ENCODE measurements at regions not wholly inside any gene's neighbourhood (a gene's known extent, or its start where the extent isn't known, plus 50 kb on each side); places are given as distances from the start of the nearest gene placed in this dataset.

DNA sequence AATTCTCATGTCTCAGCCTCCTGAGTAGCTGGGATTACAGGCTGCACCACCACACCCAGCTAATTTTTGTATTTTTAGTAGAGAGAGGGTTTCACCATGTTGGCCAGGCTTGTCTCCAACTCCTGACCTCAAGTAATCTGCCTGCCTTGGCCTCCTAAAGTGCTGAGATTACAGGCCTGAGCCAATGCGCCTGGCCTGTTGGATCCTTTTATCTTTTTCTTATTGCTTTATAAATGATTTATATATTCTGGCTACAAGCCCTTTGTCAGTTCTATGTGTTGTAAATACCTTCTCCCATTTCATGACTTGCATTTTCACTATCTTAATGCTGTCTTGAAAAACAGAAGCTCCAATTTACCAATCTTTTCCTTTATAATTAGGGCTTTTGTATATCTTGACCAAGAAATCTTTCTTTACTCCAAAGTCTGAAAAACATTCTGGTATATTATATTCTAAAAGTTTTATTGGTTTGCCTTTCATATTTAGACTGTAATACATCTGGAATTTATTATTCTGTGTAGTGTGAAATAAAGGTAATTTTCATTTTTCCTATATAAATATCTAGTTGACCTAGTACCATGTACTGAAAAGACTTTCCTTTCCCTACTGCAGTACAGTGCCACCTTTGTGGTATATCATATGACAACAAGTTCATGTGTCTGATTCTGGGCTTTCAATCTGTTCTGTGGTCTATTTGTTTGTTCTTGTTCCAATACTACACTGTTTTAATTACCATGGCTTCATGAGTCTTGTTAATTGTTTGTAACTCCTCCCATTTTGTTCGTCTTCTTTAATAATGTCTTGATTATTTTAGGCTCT, 52.9 kb upstream of the RNU6-1 start:
- no peak for DNase-seq (ENCODE audit: low read depth)

DNA sequence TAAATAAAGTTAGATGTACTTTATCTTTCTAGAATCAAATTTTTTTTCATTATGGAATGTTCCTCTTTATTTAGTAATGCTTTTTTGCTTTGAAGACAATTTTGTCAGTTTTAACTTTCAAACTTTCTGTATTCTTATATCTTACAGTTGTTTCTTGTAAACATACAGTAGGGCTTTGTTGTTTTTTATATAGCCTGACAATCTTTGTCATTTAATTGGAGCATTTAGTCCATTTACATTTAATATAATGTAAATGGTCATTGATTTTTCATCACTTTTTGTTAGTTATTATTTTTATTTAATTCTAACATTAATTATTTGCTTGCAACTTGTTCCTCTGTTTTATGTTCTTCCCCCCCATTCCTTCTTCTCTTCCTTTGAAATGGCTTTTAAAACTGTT, 55.4 kb upstream of the RNU6-1 start:
- DNase-seq (ENCODE audit: low read depth) = no peak

DNA sequence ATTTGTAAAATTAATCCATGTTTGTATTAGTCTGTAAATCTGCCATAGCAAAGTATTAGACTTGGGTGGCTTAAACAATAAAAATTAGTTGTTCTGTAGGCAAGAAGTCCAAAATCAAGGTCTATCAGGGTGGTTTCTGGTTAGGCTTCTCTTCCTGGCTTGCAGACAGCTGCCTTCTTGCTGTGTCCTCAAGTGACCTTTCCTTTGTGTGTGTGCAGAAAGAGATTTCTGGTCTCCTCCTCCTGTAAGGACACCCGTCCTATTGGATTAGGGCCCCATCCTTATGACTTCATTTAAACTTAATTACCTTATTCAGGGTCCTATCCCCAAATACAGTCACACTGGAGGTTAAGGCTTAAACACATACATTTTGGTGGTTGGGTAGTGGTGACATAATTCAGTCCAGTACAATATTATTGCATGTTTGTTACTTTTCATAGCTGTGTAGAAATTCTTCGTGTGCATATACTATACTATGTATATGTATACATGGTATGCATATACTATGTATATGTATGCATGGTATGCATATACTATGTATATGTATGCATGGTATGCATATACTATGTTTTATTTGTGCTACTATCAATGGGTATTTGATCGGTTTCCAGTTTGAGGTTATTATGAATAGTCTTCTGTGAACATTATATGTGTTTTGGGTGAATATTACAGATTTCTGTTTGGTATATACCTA, 57.9 kb upstream of the RNU6-1 start:
- no peak for DNase-seq (ENCODE audit: low read depth)

DNA sequence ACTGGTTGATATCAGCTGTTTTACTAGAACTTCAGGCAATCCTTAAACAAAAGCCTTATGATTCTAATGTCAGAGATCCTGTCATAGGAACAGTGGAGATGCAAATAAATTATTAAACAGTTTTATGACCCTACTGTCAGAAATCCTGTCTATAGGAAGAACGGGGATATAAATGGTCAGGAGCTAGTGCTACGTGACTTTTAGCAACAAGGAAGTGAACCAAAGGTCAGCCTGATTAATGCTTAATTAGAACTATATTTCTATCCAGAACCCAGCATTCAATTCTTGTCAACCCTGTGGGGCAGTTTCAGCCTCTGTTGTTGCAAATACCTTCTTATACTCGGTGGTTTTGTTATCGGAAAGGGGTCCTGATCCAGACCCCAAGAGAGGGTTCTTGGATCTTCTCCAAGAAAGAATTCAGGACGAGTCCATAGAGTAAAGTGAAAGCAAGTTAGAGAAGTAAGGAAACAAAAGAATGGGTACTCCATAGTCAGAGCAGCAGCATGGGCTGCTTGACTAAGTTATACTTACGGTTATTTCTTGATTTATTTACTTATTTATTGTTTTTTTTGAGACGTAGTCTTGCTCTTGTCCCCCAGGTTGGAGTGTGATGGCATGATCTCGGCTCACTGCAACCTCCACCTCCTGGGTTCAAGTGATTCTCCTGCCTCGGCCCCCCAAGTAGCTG, 59.9 kb upstream of the RNU6-1 start:
- DNase-seq (ENCODE audit: low read depth) = no peak

DNA sequence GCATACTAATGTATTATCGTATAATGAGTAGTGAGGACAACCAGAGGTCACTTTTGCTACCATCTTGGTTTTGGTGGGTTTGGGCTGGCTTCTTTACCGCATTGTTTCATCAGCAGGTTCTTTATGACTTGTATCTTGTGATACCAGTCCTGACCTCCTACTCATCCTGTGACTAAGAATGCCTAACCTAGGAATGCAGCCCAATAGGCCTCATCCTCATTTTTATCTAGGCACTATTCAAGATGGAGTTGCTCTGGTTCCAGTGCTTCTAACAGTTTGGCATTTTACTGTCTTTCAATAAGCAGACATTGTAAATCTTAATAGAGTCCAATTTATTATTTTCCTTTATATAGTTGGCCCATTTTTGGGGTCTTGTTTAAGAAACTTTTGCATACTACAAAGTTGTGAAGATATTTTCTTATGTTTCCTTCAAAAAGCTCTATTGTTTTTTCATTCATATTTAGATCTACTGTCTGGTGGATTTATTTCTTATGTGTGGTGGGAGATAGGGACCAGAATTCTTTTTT, 60.8 kb upstream of the RNU6-1 start:
- DNase-seq (ENCODE audit: low read depth) = no peak

DNA sequence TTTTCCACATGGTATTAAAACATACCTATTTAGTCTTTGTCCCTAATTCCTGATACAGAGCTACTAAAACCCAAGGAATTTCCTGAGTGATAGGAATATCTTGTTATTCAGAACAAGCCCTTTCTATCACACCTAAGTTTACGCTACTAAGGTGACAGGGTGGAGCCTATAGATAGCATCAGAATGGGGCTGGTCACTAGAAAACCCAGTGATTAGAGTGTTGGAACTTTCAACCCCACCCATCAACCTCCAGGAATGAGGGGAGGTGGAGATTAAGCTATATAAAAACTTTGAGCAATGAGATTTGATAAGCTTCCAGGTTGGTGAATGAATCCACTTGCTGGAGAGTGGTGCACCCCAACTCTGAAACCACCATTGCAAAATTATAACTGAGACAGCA, 62.1 kb upstream of the RNU6-1 start:
- no peak for DNase-seq (ENCODE audit: low read depth)

DNA sequence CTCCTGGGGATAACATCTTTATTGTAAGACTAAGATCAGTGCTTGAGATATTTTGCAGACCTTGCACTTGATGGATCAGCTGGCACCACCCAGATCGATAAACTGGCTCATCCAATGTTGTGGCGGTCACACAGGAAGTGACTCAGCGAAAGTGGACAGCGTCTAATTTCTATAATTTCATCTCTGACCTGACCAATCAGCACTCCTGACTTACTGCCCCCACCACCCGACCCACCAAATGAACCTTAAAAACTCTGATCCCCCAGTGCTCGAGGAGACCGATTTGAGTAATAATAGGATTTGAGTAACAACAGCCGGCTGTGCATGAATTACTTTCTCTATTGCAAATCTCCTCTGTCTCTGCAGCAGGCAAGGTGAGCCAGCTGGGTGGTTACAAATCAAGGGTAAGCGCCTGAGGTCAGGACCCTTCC, 62.7 kb upstream of the RNU6-1 start:
- no peak for DNase-seq (ENCODE audit: low read depth)

DNA sequence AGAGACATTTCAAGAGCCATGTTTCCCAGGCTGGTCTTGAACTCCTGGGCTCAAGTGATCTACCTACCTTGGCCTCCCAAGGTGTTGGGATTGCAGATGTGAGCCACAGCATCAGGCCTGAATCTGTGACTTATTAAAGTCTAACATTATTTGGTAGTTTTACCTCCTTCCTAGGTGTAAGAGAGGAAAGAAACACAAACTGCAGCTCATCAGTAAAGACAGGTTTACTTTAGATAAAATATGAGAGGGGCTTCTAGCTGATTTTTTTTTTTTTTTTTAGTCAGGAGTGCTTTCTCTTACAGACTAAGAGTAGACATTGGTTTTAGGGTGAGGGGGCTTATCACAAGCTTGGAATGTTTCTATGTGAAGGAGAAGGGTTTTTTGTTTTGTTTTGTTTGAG, 63.9 kb upstream of the RNU6-1 start:
- no peak for DNase-seq (ENCODE audit: low read depth)

DNA sequence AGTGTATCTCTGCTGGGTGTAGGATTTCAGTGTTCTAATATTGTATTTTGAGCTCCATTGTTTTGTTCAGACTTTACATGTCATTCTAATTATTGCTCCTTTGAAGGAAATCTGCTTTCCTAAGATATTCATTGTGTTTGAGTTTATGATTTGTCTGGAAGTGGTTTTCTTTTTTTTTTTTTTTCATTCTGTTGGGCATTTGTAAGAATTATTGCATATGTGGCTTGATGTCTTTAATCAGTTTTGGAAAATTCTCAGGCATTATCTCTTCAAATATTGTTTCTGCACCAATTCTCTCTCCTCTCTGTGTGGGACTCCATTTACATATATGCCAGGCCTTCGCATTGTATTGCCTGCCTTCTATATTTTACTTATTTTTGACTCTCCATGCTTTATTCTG, 65.8 kb upstream of the RNU6-1 start:
- no peak for DNase-seq (ENCODE audit: low read depth)

DNA sequence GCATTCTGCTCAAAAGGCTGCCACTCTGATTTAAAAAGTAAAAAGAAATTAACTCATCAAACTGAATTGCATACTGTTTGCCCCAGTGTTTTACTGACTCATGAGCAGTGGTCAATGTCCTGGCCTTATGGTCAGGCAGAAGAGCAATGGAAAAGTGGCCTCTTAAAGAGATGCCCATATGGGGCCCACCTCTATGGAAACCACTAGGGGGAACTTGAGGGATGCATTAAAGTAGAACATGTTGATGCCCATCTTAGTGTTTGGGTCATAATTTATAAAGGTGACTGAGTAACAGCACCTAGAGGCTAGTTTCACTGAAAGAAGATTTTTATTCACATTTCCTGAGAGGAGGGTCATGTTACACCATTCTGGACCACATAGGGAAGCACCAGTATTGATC, 66.5 kb upstream of the RNU6-1 start:
- no peak for DNase-seq (ENCODE audit: low read depth)

DNA sequence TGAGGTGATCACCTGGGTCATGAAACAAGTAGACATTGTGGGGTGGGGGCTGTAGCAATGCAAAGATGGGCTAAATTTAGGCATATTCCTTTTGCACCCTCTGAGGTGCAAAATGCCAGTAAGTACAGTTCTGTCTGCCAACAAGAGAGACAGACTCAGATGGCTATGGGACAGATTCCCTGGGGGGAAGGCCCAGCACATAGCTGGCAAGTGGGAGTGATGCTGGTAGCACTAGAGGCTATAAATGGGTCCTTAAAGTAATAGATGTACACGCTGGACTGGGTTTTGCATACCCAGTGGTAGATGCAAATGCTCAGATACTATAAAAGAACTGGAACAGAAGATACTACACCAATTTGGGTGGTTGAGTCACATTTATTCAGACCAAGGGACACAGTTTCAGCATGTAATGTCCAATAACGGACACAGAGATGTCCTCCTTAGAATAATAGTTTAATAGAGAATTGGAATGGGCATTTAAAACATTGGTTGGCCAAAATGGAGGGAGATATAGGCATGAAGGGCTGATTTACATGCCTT, 67.4 kb upstream of the RNU6-1 start:
- DNase-seq (ENCODE audit: low read depth) = no peak

DNA sequence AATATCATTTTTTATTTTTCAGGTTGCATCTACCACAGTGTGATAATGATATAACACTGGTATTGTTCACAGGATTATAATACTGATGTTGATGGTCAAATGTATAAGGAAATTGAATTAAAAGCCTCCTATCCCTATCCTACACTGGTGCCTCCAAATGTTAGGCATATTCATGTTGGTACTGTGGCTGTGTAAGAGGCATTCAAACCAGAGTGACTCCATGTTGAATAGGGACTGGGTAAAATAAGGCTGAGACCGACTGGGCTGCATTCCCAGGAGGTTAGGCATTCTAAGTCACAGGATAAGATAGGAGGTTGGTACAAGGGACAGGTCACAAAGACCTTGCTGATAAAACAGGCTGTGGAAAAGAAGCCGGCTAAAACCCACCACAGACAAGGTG, 68.9 kb upstream of the RNU6-1 start:
- DNase-seq (ENCODE audit: low read depth) = no peak

DNA sequence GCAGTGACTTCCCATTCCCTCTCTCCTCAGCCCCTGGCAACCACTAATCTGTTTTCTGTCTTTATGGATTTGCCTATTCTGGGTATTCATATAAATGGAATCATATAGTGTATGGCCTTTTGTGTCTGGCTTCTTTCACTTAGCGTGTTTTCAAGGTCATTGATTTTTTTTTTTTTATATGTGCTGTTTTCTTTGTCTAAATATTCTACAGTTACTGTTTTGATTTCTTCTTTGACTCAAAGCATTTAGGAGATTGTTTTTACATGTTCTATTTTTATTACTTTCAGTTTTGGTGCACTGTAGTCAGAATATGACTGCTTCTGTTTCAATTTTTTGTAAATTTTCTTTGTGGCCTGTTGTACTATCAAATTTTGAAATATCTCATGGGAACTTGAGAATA, 71.9 kb upstream of the RNU6-1 start:
- DNase-seq (ENCODE audit: low read depth) = no peak

DNA sequence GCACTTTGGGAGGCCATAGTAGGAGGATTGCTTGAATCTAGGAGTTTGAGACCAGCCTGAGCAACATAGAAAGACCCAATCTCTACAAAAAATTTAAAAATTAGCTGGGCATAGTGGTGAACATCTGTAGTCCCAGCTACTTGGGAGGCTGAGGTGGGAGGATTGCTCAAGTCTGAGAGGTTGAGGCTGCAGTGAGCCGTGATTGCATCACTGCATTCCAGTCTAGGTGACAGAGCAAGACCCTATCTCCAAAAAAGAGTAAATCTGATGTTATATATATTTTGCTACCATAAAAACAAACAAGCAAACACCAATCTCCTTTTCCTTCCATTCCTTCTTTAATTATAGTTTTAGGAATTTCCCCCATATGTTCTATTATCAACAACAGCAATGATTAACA, 74.2 kb upstream of the RNU6-1 start:
- DNase-seq (ENCODE audit: low read depth) = no peak

DNA sequence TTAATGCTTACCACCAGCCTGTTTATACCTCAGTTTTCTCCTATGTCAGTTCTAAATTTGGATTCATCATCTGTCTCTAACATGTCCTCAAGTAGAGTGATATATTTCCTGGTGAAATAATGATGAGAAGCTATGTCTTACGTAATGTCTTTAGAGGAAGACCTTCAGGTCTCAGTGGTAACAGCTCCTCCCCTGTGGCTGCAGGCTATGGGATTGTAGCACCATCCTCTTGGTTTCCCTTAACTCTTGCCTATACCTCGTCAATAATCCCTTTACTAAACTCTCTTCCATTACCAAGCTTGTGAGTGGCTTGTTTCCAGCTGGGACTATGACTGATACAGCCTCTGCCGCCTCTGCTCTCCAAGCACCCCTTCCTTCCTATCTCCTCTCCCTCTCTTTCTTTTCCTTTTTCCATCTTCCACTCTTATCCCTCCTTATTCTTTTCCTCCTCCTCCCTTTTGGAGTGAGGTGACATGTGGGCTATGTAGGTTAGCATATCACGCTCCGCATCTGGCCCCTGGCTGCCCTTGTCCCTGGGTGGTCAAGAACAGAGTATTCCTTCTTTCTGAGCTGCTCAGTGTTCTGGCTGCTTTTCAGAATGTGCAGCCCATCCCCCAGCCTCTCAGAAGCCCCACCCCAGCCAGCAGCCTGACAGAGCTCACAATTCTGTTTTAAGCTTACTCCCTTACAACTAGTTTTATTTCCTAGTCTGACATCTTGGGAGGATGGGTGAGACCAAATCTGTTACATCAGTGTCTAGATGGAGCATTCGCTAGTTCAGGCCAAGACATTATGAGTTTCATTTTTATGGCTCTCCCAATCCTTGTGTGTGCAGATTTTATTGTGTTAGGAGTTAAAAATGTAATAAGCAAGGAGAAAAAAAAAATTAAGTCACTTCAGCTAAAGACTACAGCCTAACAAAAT, 75.0 kb upstream of the RNU6-1 start:
- no peak for DNase-seq (ENCODE audit: low read depth)

DNA sequence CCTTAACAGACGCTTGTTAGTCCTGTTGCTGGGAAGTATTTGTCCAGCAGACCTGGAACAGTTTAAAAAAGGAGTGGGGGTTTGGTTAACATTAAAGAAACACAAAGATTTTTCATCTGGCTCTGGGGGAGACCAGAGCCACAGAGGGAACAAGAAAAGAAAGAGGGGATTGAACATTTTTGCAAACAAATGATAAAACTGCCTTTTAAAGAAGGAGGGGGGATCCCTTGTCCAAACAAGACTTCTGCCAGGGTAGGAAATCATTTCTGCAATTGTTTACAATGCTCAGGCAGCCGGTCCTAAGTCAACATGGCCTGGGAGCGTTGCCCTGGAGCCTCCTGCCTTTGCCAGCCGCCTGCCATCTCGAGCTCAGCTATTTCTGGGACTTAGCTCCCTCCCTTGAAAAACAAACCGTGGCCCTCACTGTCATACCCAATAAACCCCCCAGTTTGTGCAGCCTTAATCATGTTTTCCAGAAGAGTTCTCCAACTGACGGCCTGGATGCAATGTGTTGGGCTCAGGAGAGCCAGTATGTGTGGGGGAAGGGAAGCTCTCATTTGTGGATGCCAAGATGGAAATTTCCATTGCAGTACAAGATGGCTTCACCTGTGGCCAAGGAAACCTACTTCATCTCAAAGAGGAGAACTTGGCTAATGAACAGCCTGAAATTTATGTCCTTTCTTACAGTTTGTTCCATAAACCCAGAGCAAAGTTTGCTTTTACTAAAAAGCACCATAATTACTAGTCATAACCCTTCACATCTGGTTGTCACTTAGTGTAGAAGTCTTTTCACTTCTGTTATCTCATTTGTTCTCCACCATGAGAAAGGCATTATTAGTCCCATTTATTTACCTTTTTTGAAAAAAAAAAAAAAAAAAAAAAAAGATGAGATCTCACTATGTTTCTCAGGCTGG, 75.9 kb upstream of the RNU6-1 start:
- DNase-seq (ENCODE audit: low read depth) = no peak

DNA sequence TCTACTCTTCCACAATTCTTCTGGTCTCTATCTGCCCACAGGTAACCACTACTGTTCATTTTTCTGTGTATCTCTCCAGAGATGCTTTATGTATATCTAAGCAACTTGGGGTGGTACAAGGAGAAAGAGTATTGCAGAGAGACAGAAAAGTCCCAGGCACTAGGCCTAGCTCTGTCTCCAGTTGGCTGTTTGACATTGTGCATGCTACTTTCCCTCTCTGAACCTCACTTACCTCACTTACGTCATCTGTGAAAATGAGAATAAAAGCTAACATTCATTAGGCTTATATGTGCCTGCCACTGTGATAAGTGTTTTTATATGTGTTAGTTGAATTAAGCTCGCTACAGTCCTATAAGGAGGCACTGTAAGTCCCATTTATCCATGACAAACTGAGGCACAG, 76.7 kb upstream of the RNU6-1 start:
- no peak for DNase-seq (ENCODE audit: low read depth)

DNA sequence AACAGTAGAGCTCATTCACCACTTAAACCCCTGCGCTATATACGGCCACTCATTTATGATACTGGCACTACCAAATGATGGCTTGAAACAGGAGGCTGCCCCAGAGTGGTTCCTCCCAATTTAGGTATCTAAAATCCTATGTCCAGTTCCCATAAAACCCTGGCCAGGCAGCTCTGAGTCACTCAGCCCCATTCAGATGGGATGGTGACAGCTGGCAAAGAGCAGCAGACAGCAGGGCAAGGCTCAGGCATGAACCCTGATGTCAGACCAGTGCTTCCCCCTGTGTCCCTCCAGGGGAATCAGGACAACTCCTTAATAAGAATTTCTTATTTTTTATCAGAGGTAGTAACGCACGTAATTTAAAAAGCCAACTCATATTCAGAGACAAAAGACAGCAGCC, 77.2 kb upstream of the RNU6-1 start:
- no peak for DNase-seq (ENCODE audit: low read depth)

DNA sequence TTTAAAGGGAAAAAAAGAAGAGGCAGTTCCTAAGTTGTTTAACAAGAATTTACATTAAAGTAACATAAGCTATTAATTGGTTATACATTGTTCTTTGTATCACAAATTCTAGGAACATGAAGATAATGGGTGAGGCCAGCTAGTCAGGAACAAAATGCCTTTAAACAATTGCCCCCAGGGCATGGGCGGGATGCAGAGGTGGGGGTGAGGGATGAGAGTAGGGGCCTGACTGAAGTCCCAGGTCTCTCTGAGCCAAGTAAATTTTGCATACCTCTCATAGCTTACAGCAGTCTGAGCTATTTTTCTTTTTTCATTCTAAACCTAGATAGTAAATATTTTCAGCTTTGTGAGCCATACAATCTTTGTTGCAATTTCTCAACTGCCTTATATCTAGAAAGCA, 77.8 kb upstream of the RNU6-1 start:
- no peak for DNase-seq (ENCODE audit: low read depth)

DNA sequence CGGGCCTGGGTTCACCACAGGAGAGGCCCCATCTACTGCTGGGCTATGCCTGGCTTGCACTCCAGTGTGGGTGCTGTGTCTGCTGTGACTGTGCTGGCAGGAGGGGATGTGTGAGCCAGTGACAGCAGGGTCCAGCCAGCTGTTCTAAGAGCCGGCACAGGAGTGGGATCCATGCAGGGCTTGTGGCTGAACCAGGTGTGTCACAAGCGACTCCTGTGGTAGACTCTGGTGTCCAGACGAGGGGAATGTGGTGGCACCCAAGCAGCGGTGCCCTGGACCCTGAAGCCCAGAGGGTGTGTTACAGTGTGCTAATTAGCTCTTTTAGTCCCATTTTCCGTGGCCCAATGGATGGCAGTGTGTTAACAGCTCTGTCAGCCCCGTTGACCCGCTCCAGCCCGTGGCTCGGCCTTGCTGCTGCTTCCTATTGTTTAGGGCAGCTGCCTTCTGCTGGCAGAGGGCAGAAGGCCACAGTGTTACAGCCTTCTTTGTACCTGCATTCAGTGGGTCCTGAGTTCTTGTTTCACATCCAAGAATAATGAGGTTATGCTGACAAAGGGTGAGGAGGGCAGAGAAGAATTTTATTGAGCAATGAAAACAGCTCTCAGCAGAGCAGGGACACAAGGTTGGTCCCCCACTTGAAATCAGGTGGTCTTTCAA, 78.5 kb upstream of the RNU6-1 start:
- no peak for DNase-seq (ENCODE audit: low read depth)

All from CMK (cell line).